HG02763 (cell line): ENCODE measurements at regions not wholly inside any gene's neighbourhood (a gene's known extent, or its start where the extent isn't known, plus 50 kb on each side); places are given as distances from the start of the nearest gene placed in this dataset.

Experiments
- ATAC-seq: cut with Tn5 transposase; IDR thresholded peaks from one replicate; pipeline ENCODE4 v1.9.1; 2021; ENCODE audit warnings: mild to moderate bottlenecking, moderate library complexity; ENCODE audit not compliant: unreplicated experiment

DNA sequence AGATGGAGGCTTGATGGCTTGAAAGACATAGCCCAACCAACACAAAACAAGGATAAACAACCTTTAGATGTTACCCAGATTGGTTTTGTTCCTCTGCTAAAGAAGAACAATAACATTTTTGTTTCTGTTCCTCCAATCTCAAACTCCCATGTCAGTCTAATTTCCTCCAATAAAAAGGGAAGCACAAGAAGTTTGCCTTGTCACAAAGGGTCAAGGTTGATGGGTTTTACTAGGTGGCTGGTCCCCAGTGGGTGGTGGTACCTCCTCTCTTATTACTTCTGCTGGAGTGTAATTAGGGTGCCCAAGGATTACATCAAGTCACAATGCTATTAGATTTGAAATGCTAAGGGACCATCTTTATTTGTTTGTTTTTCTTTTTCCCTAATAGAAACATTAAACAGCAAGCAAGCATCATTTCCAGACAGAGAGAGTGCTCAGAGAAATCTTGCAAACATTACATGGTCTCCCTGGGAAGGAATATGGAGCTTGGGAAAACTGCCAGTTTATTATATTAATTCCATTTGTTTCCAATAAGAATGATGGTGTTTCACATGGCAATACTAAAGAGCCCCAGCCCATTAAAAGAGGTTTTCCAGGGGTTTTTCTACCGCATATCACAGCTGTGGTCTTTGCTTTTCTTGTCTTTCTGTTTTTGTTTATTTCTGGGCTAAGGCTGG, 78.3 kb upstream of the AOAH start:
- ATAC-seq, result no peak

DNA sequence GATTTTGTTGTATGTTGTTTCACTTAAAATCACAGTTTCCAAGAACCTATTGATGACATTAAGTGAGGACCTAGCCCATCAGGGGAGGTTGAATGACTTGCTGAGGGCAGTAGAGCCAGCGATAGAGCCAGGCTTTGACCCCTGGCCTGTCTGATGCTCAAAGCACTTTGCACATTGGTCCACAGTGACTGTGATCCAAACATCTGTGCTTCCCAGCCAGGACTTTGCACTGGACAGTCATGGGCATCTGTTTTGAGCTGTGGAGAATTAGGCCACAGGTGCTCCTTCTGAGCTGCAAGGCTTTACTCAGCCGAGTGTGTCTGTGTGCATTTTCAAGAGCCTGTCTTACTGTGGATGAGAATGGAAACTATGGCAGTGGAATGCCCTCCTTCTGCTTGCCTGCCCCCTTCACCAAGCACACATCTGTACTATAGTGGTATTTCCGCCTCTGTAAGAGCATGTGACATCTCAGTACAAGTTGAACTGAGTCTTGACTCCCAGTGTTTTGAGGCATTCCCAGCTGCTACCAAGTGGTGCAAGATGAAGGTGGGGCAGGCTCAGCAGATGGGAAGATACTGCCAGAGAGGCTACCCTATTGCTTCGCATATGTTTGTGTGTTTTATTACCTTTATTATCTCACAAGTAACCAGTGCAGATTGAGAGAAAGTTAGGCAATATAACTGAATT, 72.7 kb upstream of the AOAH start:
- ATAC-seq, result no peak

DNA sequence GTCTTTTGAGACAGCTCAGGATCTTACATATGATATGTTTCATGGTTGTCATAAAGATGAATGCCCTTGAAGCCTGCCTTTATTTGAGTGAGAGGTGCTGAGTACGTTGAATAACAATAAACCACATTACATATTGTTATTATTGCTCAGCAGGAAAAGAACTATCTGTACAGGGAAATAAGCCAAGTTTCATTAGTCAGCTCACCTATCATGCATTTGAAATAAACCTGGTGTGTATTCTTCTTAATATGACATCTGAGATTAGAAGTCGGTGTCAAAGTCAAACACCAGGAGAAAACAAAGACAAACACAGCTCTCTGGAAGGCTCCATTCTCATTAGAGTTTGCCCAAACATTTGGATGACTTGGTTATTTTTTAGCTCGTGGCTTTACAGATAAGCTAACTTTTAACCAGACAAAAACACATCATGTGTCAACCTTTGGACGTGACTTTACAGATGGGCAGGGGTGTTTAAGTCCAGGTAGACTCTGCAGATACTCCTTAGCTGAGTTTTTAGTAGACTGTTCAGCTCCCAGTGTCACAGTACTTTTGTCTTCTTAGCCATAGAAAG, 71.2 kb upstream of the AOAH start:
- no peak for ATAC-seq

DNA sequence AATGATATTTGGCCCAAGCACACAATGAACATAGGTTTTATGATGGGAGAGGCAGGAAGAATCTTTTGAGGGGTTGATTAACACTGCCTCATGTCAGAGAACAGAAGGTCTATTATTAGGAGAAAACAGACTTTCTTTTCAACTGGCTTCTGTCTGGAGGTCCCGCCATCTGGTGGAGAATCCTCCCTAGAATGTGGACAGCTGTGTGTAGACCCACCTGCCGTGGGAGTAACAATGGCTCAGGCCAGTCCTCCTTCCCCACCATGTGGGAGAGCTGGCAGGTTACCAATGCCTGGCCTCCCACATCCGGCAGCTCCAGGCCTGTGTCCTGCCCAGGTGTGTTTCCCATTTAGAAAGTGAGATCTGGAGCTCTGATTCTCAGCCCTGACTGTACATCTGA, 70.4 kb upstream of the AOAH start:
- no peak for ATAC-seq

DNA sequence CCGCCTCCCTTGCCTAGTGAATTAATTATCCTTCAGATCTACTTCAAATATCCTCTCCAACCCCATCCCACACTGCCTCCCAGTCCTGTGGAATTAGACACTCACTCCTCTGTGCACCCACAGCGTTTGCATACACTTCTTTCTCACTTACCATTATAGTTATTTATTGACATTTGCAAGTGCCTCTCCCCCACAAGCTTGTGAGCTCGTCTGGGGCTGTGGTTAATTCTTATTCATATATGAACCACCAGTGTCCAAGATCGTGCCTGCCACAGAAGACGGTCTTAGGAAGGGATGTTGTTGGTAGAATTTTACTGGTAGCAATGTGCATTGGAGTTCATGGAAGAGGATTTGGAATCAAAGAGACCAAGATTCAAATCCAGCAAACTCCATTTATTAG, 68.1 kb upstream of the AOAH start:
- peak; percentile 57 for ATAC-seq

DNA sequence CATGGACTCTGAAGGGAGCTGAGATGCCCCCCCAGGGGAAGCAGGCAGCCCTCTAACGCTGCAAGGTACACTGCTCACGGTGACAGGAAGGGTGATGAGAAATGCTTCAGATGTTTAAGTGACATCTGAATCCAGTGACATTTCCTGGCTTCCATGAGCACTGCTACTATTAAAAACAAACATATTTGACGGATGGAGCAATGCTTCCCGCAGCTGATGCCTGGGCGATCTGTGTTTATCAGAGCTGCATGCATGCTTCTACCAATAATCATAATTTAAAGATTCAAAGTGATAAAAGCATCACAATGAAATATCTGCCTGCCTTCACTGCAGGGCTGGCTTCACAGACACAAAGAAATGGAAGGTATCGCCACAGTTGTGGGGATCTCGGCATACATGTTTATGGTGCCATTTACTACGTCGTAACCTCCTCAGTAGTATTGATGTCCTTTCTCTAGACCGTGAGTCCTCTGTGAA, 66.1 kb upstream of the AOAH start:
- no peak for ATAC-seq

DNA sequence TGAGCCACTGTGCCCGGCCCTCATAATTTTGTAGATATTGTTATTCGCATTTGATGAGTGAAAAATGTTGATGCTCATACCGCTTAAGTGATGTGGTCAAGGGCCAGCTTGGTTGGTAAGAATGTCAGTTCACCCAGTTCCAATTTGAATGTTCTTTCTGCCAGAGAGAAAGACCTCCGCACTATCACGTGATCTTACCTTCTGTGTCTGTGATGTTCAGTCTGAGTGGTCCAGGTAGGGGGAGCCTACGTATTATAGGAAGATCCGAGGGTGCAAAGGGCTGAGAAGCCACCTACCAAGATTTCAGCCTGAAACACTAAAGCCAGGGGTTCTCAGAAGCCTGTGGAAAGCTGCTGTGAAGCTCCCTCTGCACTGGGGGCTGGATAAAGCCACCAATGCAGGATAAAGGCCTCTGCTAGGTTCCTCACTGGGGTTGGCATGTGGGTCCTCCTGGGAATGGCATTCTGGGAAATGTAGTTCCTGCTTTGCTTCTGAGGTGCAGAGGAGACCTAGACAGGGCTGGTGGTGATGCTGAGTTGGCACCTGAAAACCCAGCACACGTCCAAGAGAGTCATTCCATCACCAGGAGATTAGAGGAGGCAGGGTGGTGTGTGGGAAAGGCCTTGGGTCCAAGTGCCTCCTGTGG, 64.7 kb upstream of the AOAH start:
- no peak for ATAC-seq

DNA sequence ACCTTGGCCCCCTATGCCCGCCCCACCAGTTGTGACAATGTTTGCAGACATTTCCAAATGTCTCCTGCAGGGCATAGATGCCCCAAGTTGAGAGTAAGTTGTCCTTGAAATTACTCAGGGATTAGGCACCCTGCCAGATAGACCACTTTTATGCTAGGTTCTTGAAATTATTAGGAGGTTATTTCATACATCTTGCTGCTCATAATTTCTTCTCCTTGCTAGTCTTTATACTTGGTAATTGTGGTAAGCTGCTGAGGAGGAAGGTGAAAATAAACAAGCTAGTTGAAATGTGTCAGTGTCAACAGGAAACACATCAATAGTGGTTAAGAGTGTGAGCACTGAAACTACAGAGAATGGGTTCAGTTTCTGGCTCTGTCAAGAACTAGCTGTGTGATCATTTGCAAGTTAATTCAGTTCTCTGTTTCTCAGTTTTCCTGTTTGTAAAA, 63.7 kb upstream of the AOAH start:
- no peak for ATAC-seq

DNA sequence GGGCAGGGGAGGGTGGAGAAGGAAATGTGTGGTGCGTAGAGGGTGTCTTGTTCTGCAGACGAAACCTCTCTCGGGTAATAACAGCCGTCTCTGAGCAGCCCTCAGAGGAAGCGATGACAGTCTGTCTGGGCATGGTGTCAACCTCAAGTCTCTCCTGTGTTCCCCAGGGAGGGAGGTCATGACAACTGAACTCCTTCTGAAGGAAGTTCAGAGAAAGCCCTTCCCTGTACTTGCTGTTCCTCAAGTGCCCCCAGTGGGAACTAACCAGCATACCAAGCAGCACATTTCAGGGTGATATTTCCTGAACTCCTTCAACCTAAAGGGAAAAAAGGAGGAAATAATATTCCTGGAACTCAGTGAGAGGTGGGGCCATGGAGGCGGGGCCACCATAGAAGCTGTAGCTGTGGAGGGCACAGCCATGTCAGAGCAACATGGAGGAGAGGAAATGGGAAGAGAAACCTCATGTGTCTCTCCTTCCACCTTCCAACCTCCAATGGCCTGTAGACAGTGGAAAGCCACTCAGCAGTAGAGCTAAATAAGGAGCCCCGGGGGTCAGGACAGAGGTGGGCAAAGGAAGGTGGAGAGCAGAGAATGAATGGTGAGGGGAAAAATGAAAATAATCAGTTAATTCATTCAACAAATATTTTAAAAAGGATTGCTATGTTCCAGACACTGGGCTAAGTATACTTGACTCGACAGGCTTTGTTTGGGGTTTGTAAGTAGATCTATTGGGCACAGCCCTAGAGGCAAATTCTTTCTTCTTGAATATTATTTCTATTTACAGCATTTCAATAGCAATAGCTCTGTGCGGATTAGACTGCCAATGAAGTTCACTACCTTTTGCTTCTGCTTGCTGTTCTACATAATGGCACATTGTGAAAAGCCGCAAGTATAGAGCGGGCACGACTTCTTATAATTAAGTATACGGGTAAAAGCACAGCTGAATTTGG, 61.0 kb upstream of the AOAH start:
- peak; percentile 93 for ATAC-seq

DNA sequence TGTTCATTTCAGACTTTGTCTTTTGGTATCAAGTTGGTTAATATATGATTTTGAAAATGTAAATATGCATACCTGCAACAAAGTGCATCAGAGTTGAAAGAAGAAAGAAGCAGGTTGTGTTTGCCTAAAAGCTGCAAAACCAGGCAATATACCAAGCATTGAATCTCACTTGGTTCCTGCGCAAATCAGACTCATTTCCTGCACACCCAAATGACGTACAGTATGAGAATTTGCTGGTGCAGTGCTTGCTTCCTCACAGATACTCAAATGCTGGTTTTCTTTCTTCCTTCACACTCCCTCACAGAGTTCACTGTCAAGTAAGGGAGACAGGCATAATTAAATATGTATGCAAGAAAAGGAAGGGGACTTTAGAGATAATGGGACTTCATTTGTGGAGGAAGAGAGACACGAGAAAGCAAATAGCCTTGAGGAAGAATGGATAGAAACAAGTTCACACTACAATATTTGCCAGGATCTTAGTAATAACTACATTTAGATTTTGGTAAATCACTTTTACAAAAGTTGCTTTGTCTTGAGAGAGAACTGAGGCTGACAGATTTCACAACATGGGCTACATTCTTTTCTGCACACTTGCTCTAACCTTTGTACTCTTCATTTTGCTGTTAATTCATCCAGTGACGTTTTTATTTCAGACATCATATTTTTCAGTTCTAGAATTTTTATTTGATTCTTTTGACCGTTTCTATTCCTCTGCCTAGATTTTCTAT, 56.9 kb upstream of the AOAH start:
- ATAC-seq, result no peak

DNA sequence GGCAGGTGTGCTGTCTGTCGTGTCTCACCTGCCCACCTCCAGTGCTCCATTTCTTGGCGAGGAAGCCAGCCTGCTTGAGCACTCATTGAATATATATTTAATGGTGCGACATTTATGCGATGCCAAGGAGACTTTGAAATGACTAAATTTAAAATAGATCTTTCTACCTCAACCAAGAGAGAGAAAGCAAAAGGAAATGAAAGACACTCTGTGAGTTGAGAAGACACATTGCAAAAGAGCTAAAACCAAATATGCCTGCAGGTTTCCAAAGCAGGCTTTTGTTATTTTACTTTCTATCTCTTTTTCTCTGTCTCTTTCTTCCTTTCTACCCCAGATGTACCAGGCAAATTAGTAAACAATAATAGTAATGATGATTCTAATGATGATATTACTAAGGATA, 53.6 kb upstream of the AOAH start:
- no peak for ATAC-seq

DNA sequence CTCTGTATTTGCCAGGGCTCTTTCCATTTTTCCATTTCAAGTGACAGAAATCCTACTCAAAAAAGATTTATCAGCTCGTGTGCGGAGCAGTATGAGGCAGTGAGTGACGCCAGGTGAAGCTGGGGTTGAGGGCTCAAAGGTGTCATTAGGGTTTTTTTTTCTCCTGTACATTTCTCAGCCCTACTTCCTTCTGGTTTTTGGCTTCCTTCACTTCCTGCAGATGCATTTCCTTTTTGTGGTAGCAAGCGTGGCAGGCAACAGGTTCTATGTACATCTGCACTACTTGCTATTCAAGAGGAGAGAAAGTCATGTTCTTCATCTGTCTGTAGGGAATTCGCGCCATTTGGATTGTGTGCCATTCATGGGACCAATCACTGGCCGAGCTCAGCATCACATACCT, 52.8 kb upstream of the AOAH start:
- ATAC-seq, result no peak

DNA sequence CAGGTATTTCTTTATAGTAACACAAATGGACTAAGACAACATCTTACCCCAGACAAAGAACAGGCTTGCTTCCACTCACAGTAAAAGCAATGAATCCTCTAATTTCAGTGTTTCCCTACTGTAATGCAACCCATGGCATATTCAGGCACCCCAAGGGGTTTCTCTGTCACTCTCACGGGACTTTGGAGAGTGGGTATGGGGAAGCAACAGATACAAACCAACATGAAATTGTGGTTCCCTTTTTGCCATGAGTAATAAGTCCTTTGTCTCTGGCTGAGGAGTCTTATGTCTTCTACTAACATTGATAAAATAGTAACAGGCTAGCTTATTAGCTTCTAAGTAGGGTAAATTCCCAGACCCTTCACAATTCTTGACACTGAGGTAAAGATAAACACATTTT, 51.4 kb upstream of the AOAH start:
- ATAC-seq, result no peak

DNA sequence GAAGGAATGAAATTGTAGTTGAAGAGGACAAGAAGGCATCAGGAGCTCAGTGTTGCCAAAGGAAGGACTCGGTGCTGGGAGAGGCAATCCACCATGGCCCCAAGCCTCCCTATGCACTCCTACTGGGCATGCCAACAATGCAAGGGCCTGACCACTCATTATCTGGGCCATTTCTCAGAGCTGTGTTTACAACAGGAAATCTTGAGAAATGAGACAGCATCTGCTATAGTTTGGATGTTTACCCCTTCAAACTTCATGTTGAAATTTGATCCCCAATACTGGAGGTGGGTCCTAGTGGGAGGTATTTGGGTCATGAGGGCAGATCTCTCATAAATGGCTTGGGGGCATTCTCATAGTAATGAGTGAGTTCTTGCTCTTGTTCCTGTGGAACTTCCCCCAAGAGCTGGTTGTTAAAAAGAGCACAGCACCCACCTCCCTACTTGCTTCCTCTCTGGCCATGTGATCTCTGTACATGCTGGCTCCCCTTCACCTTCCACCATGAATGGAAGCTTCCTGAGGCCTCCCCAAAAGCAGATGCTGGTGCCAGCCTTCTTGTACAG, 50.8 kb upstream of the AOAH start:
- ATAC-seq, result no peak
